ENCODE measurements at regions not wholly inside any gene's neighbourhood (a gene's known extent, or its start where the extent isn't known, plus 50 kb on each side); places are given as distances from the start of the nearest gene placed in this dataset.

DNA sequence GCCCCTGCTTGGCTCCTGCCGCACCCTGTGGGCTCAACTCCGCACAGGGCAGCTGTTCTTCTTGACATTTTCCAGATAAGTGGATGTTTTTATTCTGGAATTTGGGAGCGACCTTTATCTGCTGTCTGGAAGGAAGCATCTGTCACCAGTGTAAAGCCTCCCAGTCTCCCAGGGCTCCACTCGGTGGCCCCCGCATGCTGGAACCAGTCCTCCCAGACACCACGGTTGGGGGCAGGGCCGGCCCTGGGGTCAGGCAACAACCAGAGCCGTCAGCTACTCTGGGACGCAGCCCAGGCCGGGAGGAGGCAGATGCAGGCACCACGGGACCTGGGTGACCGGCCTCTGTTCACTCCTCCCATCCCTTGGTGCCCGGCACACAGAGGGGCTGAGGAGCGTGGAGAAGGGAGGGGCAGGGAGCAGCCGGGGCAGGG is 92.8 kb upstream of the ADAMTS2 start:
- no peaks in the 10 kb centered on the region for H3K4me1 ChIP-seq (ENCODE audit: control insufficient read depth in 3 of 3, insufficient read depth in 2 of 3, low read depth in 1 of 3, low read length in 2 of 3)
- H3K4me3 ChIP-seq (ENCODE audit: low read depth in 1 of 3, low read length in 3 of 3): no peak overlapping the region
- no peak overlapping the region for H3K27ac ChIP-seq (ENCODE audit: low read depth in 1 of 3, low read length in 2 of 3)
- peaks cover 0 to 1% of the 10 kb centered on the region in 2 donors for H3K9me3 ChIP-seq (ENCODE audit: control insufficient read depth in 2 of 2, insufficient read depth in 1 of 2, low read depth in 1 of 2, low read length in 1 of 2)
- 35 to 57% (median 51%) methylated on average over 15 of the region's 15 CpGs for WGBS, 3 donors
- DNase-seq (no peak), FAIRE-seq (no peak)
- no peaks in the 10 kb centered on the region for H3K27me3 ChIP-seq (ENCODE audit: control insufficient read depth in 3 of 3, insufficient read depth in 3 of 3, low read length in 3 of 3)
- no peaks in the 10 kb centered on the region for H3K36me3 ChIP-seq (ENCODE audit: control insufficient read depth in 3 of 3, insufficient read depth in 2 of 3, low read depth in 1 of 3, low read length in 3 of 3)

GRCh38 chr5:179437341-179438001 is 92.2 kb upstream of the ADAMTS2 start:
- no peak overlapping the region for H3K27ac ChIP-seq (ENCODE audit: low read depth in 1 of 3, low read length in 2 of 3)
- peaks cover 0 to 3% of the 10 kb centered on the region in 2 donors for H3K9me3 ChIP-seq (ENCODE audit: control insufficient read depth in 2 of 2, insufficient read depth in 1 of 2, low read depth in 1 of 2, low read length in 1 of 2)
- FAIRE-seq (no peak), DNase-seq (no peak)
- H3K4me1 ChIP-seq (ENCODE audit: control insufficient read depth in 3 of 3, insufficient read depth in 2 of 3, low read depth in 1 of 3, low read length in 2 of 3): no peaks in the 10 kb centered on the region
- H3K36me3 ChIP-seq (ENCODE audit: control insufficient read depth in 3 of 3, insufficient read depth in 2 of 3, low read depth in 1 of 3, low read length in 3 of 3): no peaks in the 10 kb centered on the region
- 72 to 76% (median 75%) methylated on average over 23 of the region's 23 CpGs for WGBS, 3 donors
- no peak overlapping the region for H3K4me3 ChIP-seq (ENCODE audit: low read depth in 1 of 3, low read length in 3 of 3)
- H3K27me3 ChIP-seq (ENCODE audit: control insufficient read depth in 3 of 3, insufficient read depth in 3 of 3, low read length in 3 of 3): no peaks in the 10 kb centered on the region

- FAIRE-seq: no peak
These were observed 91.3 kb upstream of the ADAMTS2 start for GRCh38 chr5:179436321-179437122.

GRCh38 chr5:179435731-179436315 is 90.6 kb upstream of the ADAMTS2 start:
- H3K27me3 ChIP-seq (ENCODE audit: control insufficient read depth in 3 of 3, insufficient read depth in 3 of 3, low read length in 3 of 3): no peaks in the 10 kb centered on the region
- H3K9me3 ChIP-seq (ENCODE audit: control insufficient read depth in 2 of 2, insufficient read depth in 1 of 2, low read depth in 1 of 2, low read length in 1 of 2): peaks cover 0 to 3% of the 10 kb centered on the region in 2 donors
- DNase-seq: no peak
- no peak overlapping the region for H3K27ac ChIP-seq (ENCODE audit: low read depth in 1 of 3, low read length in 2 of 3)
- H3K4me1 ChIP-seq (ENCODE audit: control insufficient read depth in 3 of 3, insufficient read depth in 2 of 3, low read depth in 1 of 3, low read length in 2 of 3): no peaks in the 10 kb centered on the region
- FAIRE-seq: no peak
- WGBS, 3 donors: 79 to 81% (median 81%) methylated on average over 12 of the region's 12 CpGs
- H3K36me3 ChIP-seq (ENCODE audit: control insufficient read depth in 3 of 3, insufficient read depth in 2 of 3, low read depth in 1 of 3, low read length in 3 of 3): no peaks in the 10 kb centered on the region
- H3K4me3 ChIP-seq (ENCODE audit: low read depth in 1 of 3, low read length in 3 of 3): no peak overlapping the region

More at GRCh38 chr5:179436321-179437122, 91.3 kb upstream of the ADAMTS2 start:
- H3K4me1 ChIP-seq (ENCODE audit: control insufficient read depth in 3 of 3, insufficient read depth in 2 of 3, low read depth in 1 of 3, low read length in 2 of 3): no peaks in the 10 kb centered on the region
- H3K27ac ChIP-seq (ENCODE audit: low read depth in 1 of 3, low read length in 2 of 3): no peak overlapping the region
- H3K27me3 ChIP-seq (ENCODE audit: control insufficient read depth in 3 of 3, insufficient read depth in 3 of 3, low read length in 3 of 3): no peaks in the 10 kb centered on the region
- H3K4me3 ChIP-seq (ENCODE audit: low read depth in 1 of 3, low read length in 3 of 3): no peak overlapping the region
- no peaks in the 10 kb centered on the region for H3K36me3 ChIP-seq (ENCODE audit: control insufficient read depth in 3 of 3, insufficient read depth in 2 of 3, low read depth in 1 of 3, low read length in 3 of 3)
- H3K9me3 ChIP-seq (ENCODE audit: control insufficient read depth in 2 of 2, insufficient read depth in 1 of 2, low read depth in 1 of 2, low read length in 1 of 2): peaks cover 0 to 3% of the 10 kb centered on the region in 2 donors
- WGBS, 3 donors: 67 to 77% (median 71%) methylated on average over 23 to 24 of the region's 24 CpGs
- DNase-seq: no peak

- DNase-seq: no peak
- Histone ChIP-seq H3K4me3 (ENCODE audit: low read depth in 1 of 3, low read length in 3 of 3) (no peak overlapping the region), H3K27me3 (ENCODE audit: control insufficient read depth in 3 of 3, insufficient read depth in 3 of 3, low read length in 3 of 3) (no peaks in the 10 kb centered on the region), H3K36me3 (ENCODE audit: control insufficient read depth in 3 of 3, insufficient read depth in 2 of 3, low read depth in 1 of 3, low read length in 3 of 3) (no peaks in the 10 kb centered on the region), H3K9me3 (ENCODE audit: control insufficient read depth in 2 of 2, insufficient read depth in 1 of 2, low read depth in 1 of 2, low read length in 1 of 2) (peaks cover 0 to 3% of the 10 kb centered on the region in 2 donors), H3K27ac (ENCODE audit: low read depth in 1 of 3, low read length in 2 of 3) (no peak overlapping the region), H3K4me1 (ENCODE audit: control insufficient read depth in 3 of 3, insufficient read depth in 2 of 3, low read depth in 1 of 3, low read length in 2 of 3) (no peaks in the 10 kb centered on the region)
- no peak for FAIRE-seq
- WGBS, 3 donors: 83 to 90% (median 86%) methylated on average over 4 of the region's 4 CpGs
These were observed 89.9 kb upstream of the ADAMTS2 start for GRCh38 chr5:179435181-179435580.

DNA sequence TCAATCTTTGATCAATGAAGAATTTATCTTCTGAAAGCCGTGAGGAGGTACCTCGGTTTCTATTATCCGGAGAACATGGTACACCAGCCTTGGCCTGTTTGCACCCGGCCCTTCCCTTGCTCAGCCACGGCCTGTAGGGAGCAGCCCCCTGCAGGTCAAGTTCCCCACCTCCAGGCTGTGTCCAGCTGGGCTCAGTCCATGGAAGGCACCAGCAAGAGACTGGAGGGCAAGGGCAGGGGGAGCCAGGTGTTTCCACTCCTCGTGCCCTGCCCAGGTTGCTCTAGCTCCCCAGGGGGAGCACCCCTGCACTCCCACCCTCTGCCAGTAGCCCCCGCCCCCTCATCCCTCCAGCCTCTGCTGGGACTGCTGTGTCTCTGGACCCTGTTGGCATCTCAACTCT is 87.3 kb upstream of the ADAMTS2 start:
- H3K4me3 ChIP-seq (ENCODE audit: low read depth in 1 of 3, low read length in 3 of 3): no peak overlapping the region
- 65 to 75% (median 66%) methylated on average over 7 of the region's 7 CpGs for WGBS, 3 donors
- no peak overlapping the region for H3K27ac ChIP-seq (ENCODE audit: low read depth in 1 of 3, low read length in 2 of 3)
- H3K4me1 ChIP-seq (ENCODE audit: control insufficient read depth in 3 of 3, insufficient read depth in 2 of 3, low read depth in 1 of 3, low read length in 2 of 3): no peaks in the 10 kb centered on the region
- peaks cover 0 to 3% of the 10 kb centered on the region in 2 donors for H3K9me3 ChIP-seq (ENCODE audit: control insufficient read depth in 2 of 2, insufficient read depth in 1 of 2, low read depth in 1 of 2, low read length in 1 of 2)
- no peak for DNase-seq
- H3K27me3 ChIP-seq (ENCODE audit: control insufficient read depth in 3 of 3, insufficient read depth in 3 of 3, low read length in 3 of 3): no peaks in the 10 kb centered on the region
- no peak for FAIRE-seq
- no peaks in the 10 kb centered on the region for H3K36me3 ChIP-seq (ENCODE audit: control insufficient read depth in 3 of 3, insufficient read depth in 2 of 3, low read depth in 1 of 3, low read length in 3 of 3)

DNA sequence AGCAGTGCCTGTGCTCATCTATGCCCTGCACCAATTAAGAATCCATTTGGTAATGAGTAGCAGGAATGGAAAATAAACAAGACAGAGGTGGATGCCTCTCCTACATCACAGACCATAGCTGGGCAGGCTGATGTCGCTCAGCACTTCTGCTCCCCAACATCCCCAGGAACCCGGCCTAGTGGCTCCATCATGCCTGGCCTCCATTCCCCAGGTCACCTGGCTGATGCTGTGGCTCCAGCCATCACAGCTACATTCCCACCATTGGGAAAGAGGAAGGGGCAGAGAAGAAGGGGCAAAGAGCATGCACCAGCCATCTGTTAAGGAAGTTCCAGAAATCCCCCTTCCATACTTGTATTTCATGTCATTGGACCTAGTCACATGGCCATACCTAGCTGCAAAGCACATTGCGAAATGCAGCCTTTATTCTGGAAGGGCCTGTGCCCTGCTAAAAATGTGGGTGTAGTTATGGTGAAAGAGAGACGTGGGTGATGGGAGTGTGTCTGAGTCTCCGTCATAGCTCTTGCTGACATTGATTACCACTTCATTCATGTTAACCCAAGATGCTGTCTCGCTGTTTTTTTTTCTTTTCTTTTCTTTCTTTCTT is 86.1 kb upstream of the ADAMTS2 start:
- Histone ChIP-seq H3K4me1 (ENCODE audit: control insufficient read depth in 3 of 3, insufficient read depth in 2 of 3, low read depth in 1 of 3, low read length in 2 of 3) (no peaks in the 10 kb centered on the region), H3K27ac (ENCODE audit: low read depth in 1 of 3, low read length in 2 of 3) (no peak overlapping the region), H3K4me3 (ENCODE audit: low read depth in 1 of 3, low read length in 3 of 3) (no peak overlapping the region), H3K9me3 (ENCODE audit: control insufficient read depth in 2 of 2, insufficient read depth in 1 of 2, low read depth in 1 of 2, low read length in 1 of 2) (peaks cover 0 to 3% of the 10 kb centered on the region in 2 donors), H3K36me3 (ENCODE audit: control insufficient read depth in 3 of 3, insufficient read depth in 2 of 3, low read depth in 1 of 3, low read length in 3 of 3) (no peaks in the 10 kb centered on the region), H3K27me3 (ENCODE audit: control insufficient read depth in 3 of 3, insufficient read depth in 3 of 3, low read length in 3 of 3) (no peaks in the 10 kb centered on the region)
- DNase-seq (no peak), FAIRE-seq (no peak)
- 80 to 84% (median 80%) methylated on average over 6 of the region's 6 CpGs for WGBS, 3 donors

Measured in small intestine (tissue), 7 donors.